Esophagus muscularis mucosa (tissue), 4 donors: ENCODE measurements at regions not wholly inside any gene's neighbourhood (a gene's known extent, or its start where the extent isn't known, plus 50 kb on each side); places are given as distances from the start of the nearest gene placed in this dataset.

Source experiments
- DNase-seq: peaks from one replicate; pipeline ENCODE4 v3.0.0-alpha.2; 2017; ENCODE audit errors: extremely low spot score
- H3K27ac ChIP-seq, 4 donors: fragments of 200-600 bp; sonication (generic); replicated peaks in 1 of 4; 1 replicate in 3 of 4; 2 replicates in 1 of 4; pipeline ENCODE4 v1.5.1; 2016 to 2019; ENCODE audit warnings: mild to moderate bottlenecking in 1 of 4
- H3K27me3 ChIP-seq, 4 donors: fragments of 200-600 bp; sonication (generic); one replicate each; pipeline versions ENCODE4 v1.5.1 to v1.6.0; 2016 to 2019
- H3K36me3 ChIP-seq, 4 donors: fragments of 200-600 bp; sonication (generic); one replicate each; pipeline ENCODE4 v1.5.1; 2016 to 2019
- H3K4me1 ChIP-seq, 4 donors: fragments of 200-600 bp; sonication (generic); one replicate each; pipeline ENCODE4 v1.5.1; 2016 to 2019
- H3K4me3 ChIP-seq, 4 donors: fragments of 200-600 bp; sonication (generic); 1 replicate in 2 of 4; 2 replicates in 2 of 4; pipeline ENCODE4 v1.5.1; 2016 to 2019; ENCODE audit warnings: mild to moderate bottlenecking in 4 of 4, moderate library complexity in 1 of 4
- H3K9me3 ChIP-seq, 4 donors: fragments of 200-600 bp; sonication (generic); 1 replicate in 3 of 4; 2 replicates in 1 of 4; pipeline ENCODE4 v1.5.1; 2016 to 2019
- EP300 ChIP-seq: sonication (generic); formaldehyde crosslinking; IDR thresholded peaks from one replicate; pipeline ENCODE4 v1.6.1; 2017; ENCODE audit warnings: antibody characterized with exemption
- POLR2A ChIP-seq: fragments of 450-650 bp; IDR thresholded peaks from one replicate; pipeline ENCODE4 v1.6.1; 2017; ENCODE audit warnings: antibody characterized with exemption, moderate library complexity, mild to moderate bottlenecking, low read depth
- POLR2AphosphoS5 ChIP-seq, 2 donors: sonication (generic); formaldehyde crosslinking; IDR thresholded peaks; one replicate each; pipeline ENCODE4 v1.6.1; 2017; ENCODE audit warnings: antibody characterized with exemption in 2 of 2
- WGBS: methylation state at CpG from one replicate; pipeline ENCODE4 v1.1.5; 2018; 5-methylcytosine and 5-hydroxymethylcytosine counted together
- intact Hi-C: fragments of 100-400 bp; cut with DNase I; formaldehyde crosslinking; loops from one replicate; pipeline ENCODE4 v1.15.1; 2023
- TF ChIP-seq, protein P1 (sequence below), 3 experiments: fragments of 200-600 bp in 2 of 3; fragments of 450-650 bp in 1 of 3; sonication (generic) in 2 of 3; IDR thresholded peaks; one replicate each; pipeline ENCODE4 v1.5.1; 2017 to 2019; ENCODE audit warnings: antibody characterized with exemption in 3 of 3, mild to moderate bottlenecking in 2 of 3, moderate library complexity in 1 of 3

- intact Hi-C loops: no loop called here
- Histone ChIP-seq H3K4me1 (no peaks in the 10 kb centered on the region), H3K4me3 (no peak overlapping the region), H3K27me3 (no peaks in the 10 kb centered on the region), H3K27ac (no peak overlapping the region), H3K9me3 (no peaks in the 10 kb centered on the region), H3K36me3 (no peaks in the 10 kb centered on the region)
- no peak for TF ChIP-seq EP300
- TF ChIP-seq, protein P1, sequence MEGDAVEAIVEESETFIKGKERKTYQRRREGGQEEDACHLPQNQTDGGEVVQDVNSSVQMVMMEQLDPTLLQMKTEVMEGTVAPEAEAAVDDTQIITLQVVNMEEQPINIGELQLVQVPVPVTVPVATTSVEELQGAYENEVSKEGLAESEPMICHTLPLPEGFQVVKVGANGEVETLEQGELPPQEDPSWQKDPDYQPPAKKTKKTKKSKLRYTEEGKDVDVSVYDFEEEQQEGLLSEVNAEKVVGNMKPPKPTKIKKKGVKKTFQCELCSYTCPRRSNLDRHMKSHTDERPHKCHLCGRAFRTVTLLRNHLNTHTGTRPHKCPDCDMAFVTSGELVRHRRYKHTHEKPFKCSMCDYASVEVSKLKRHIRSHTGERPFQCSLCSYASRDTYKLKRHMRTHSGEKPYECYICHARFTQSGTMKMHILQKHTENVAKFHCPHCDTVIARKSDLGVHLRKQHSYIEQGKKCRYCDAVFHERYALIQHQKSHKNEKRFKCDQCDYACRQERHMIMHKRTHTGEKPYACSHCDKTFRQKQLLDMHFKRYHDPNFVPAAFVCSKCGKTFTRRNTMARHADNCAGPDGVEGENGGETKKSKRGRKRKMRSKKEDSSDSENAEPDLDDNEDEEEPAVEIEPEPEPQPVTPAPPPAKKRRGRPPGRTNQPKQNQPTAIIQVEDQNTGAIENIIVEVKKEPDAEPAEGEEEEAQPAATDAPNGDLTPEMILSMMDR (IDR thresholded peaks at IDR 0.05): no peak
- no peak for TF ChIP-seq POLR2A
- TF ChIP-seq POLR2AphosphoS5 (IDR thresholded peaks at IDR 0.05): no peak
- no peak for DNase-seq
- 89% methylated on average over 3 of the region's 3 CpGs for WGBS
These were observed 252.3 kb upstream of the LRTM1 start for GRCh38 chr3:55180161-55180560.

GRCh38 chr3:55178336-55178735 is 250.5 kb upstream of the LRTM1 start:
- intact Hi-C loops: no loop called here
- TF ChIP-seq POLR2AphosphoS5 (IDR thresholded peaks at IDR 0.05) (no peak), POLR2A (no peak), EP300 (no peak)
- TF ChIP-seq, protein P1 (IDR thresholded peaks at IDR 0.05): no peak
- no peak for DNase-seq
- no peaks in the 10 kb centered on the region for H3K27me3 ChIP-seq
- no peaks in the 10 kb centered on the region for H3K36me3 ChIP-seq
- no peak overlapping the region for H3K4me3 ChIP-seq
- 94% methylated on average over 3 of the region's 3 CpGs for WGBS
- H3K27ac ChIP-seq: no peak overlapping the region
- H3K9me3 ChIP-seq: no peaks in the 10 kb centered on the region
- no peaks in the 10 kb centered on the region for H3K4me1 ChIP-seq

- no peak for DNase-seq
- H3K9me3 ChIP-seq: peaks cover 0 to 5% (median 0%) of the 10 kb centered on the region in 4 donors
- TF ChIP-seq POLR2AphosphoS5 (IDR thresholded peaks at IDR 0.05) (no peak), POLR2A (no peak), EP300 (no peak)
- TF ChIP-seq, protein P1 (IDR thresholded peaks at IDR 0.05): no peak
- no peak overlapping the region for H3K27ac ChIP-seq
- intact Hi-C loops: no loop called here
- no peaks in the 10 kb centered on the region for H3K27me3 ChIP-seq
- H3K4me3 ChIP-seq: no peak overlapping the region
- no peaks in the 10 kb centered on the region for H3K4me1 ChIP-seq
- H3K36me3 ChIP-seq: no peaks in the 10 kb centered on the region
- 64% methylated on average over 6 of the region's 6 CpGs for WGBS
These were observed 249.9 kb upstream of the LRTM1 start for GRCh38 chr3:55177749-55178148.

GRCh38 chr3:55175423-55175822 is 247.6 kb upstream of the LRTM1 start:
- Histone ChIP-seq H3K4me3 (no peak overlapping the region), H3K27me3 (no peaks in the 10 kb centered on the region), H3K4me1 (peaks cover 0 to under 1% (median 0%) of the 10 kb centered on the region in 4 donors), H3K36me3 (no peaks in the 10 kb centered on the region), H3K9me3 (peaks cover 0 to 10% (median 0%) of the 10 kb centered on the region in 4 donors), H3K27ac (no peak overlapping the region)
- intact Hi-C loops: no loop called here
- 87% methylated on average over 2 of the region's 2 CpGs for WGBS
- DNase-seq: no peak
- TF ChIP-seq POLR2A (no peak), EP300 (no peak), POLR2AphosphoS5 (IDR thresholded peaks at IDR 0.05) (no peak)
- TF ChIP-seq, protein P1 (IDR thresholded peaks at IDR 0.05): no peak

- 87% methylated on average over 4 of the region's 4 CpGs for WGBS
- Histone ChIP-seq H3K36me3 (no peaks in the 10 kb centered on the region), H3K27me3 (no peaks in the 10 kb centered on the region), H3K4me3 (no peak overlapping the region), H3K27ac (no peak overlapping the region), H3K4me1 (peaks cover 0 to 7% (median 3%) of the 10 kb centered on the region in 4 donors), H3K9me3 (peaks cover 0 to 10% (median 0%) of the 10 kb centered on the region in 4 donors)
- TF ChIP-seq POLR2AphosphoS5 (IDR thresholded peaks at IDR 0.05): no peak
- TF ChIP-seq, protein P1 (IDR thresholded peaks at IDR 0.05): no peak
- no peak for DNase-seq
- intact Hi-C loops: no loop called here
These were observed 246.9 kb upstream of the LRTM1 start for GRCh38 chr3:55174747-55175146.
